ENCODE measurements at regions not wholly inside any gene's neighbourhood (a gene's known extent, or its start where the extent isn't known, plus 50 kb on each side); places are given as distances from the start of the nearest gene placed in this dataset.

DNA sequence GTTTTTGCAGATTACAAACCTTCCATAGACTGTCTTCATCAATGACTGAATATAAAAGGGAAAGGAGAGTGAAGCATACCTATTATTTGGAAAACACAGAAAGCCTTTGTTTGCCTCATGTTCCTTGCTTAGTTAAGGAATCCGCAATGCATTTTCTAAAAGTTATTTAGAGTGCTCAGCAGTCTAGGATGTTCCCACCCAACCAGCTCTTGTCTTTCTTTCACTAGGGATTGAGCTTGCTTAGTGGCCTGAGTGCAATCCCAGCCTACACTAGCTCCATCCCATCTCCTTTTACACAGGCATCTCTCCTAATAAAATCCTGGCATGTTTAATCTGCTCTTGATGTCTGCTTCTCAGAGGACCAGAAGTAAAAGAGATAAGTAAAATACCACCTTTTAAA lies 850.5 kb upstream of the GJE1 start:
- H3K4me1 Mint-ChIP-seq (ENCODE audit: low read depth, unreplicated experiment) = no peaks in the 10 kb centered on the region
- TF ChIP-seq CTCF (IDR thresholded peaks at IDR 0.05; ENCODE audit: partially characterized antibody, unreplicated experiment) = no peak
- H3K9me3 Mint-ChIP-seq (ENCODE audit: unreplicated experiment) = no peaks in the 10 kb centered on the region
- peaks cover under 1% of the 10 kb centered on the region for H3K36me3 Mint-ChIP-seq (ENCODE audit: unreplicated experiment)
- H3K27ac Mint-ChIP-seq (ENCODE audit: unreplicated experiment) = no peak overlapping the region
- no peak for DNase-seq
- peaks cover 1% of the 10 kb centered on the region for H3K27me3 Mint-ChIP-seq (ENCODE audit: unreplicated experiment)
- H3K4me3 Mint-ChIP-seq (ENCODE audit: unreplicated experiment) = no peak overlapping the region

DNA sequence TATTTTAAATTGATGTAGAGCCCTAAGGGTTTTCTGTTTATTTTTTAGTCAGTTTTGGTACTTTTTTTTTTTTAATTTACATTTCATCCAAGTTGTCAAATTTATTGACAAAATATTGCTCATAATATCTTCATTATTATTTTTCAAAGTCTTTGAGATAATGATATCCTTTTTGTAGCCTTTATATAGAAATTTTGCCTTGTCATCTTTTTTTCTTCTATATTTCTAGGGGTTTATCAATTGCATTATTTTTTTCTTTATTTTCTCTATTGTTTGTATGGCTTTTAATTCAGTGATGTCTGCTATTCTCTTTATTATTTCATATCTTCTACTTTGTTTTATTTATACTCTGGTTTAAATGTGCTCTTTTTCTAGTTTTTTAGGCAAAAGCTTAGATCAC lies 863.0 kb upstream of the GJE1 start:
- peaks cover 2% of the 10 kb centered on the region for H3K4me1 Mint-ChIP-seq (ENCODE audit: low read depth, unreplicated experiment)
- no peak overlapping the region for H3K27ac Mint-ChIP-seq (ENCODE audit: unreplicated experiment)
- no peaks in the 10 kb centered on the region for H3K27me3 Mint-ChIP-seq (ENCODE audit: unreplicated experiment)
- no peaks in the 10 kb centered on the region for H3K9me3 Mint-ChIP-seq (ENCODE audit: unreplicated experiment)
- no peak for DNase-seq
- H3K36me3 Mint-ChIP-seq (ENCODE audit: unreplicated experiment) = no peaks in the 10 kb centered on the region
- no peak overlapping the region for H3K4me3 Mint-ChIP-seq (ENCODE audit: unreplicated experiment)
- TF ChIP-seq CTCF (IDR thresholded peaks at IDR 0.05; ENCODE audit: partially characterized antibody, unreplicated experiment) = no peak

DNA sequence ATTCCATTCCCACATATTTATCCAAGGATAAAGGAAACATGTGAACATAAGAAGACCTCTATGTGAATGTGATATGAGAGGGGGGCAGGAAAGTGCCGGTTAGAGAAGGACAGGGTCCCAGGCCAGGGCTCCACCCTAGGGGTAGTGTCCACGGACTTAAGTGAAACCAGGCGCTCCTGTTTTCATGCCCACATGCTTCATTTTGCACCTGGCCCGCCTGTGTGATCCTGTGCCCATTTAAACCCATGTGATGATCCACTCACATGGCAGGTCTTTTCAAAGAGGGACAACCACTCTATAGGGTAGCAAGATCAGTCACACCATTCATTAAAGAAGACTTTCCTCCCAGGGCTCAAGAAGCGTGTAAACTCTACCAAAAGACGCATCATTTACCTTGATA lies 865.3 kb upstream of the GJE1 start:
- Mint-ChIP-seq H3K4me3 (ENCODE audit: unreplicated experiment) (no peak overlapping the region), H3K4me1 (ENCODE audit: low read depth, unreplicated experiment) (peaks cover 2% of the 10 kb centered on the region), H3K27me3 (ENCODE audit: unreplicated experiment) (no peaks in the 10 kb centered on the region), H3K36me3 (ENCODE audit: unreplicated experiment) (no peaks in the 10 kb centered on the region), H3K9me3 (ENCODE audit: unreplicated experiment) (no peaks in the 10 kb centered on the region), H3K27ac (ENCODE audit: unreplicated experiment) (no peak overlapping the region)
- DNase-seq = no peak
- TF ChIP-seq CTCF (IDR thresholded peaks at IDR 0.05; ENCODE audit: partially characterized antibody, unreplicated experiment) = no peak

GRCh38 chr6:141265756-141266623 lies 866.7 kb upstream of the GJE1 start:
- no peaks in the 10 kb centered on the region for H3K27me3 Mint-ChIP-seq (ENCODE audit: unreplicated experiment)
- peaks cover 2% of the 10 kb centered on the region for H3K4me1 Mint-ChIP-seq (ENCODE audit: low read depth, unreplicated experiment)
- no peaks in the 10 kb centered on the region for H3K9me3 Mint-ChIP-seq (ENCODE audit: unreplicated experiment)
- H3K27ac Mint-ChIP-seq (ENCODE audit: unreplicated experiment) = no peak overlapping the region
- TF ChIP-seq CTCF (IDR thresholded peaks at IDR 0.05; ENCODE audit: partially characterized antibody, unreplicated experiment) = no peak
- no peak for DNase-seq
- no peaks in the 10 kb centered on the region for H3K36me3 Mint-ChIP-seq (ENCODE audit: unreplicated experiment)
- no peak overlapping the region for H3K4me3 Mint-ChIP-seq (ENCODE audit: unreplicated experiment)

DNA sequence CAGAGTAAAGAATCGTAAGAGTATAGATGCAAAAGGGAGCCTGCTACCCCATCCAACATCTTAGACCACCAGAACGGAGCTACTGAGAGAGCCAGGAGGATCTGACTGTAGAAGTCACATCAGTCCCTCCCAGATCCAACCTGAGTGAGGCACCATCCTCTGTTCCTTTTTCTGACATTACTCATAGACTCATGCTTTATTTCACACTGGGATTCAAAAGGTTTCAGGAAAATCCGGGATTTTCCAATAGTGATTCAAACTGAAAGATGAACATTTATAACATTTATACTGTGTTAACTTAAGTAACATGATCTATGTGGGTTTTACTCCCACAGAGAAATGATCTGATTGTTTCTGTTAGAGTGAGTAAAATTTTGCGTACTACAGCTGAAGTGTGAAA lies 868.6 kb upstream of the GJE1 start:
- Mint-ChIP-seq H3K4me1 (ENCODE audit: low read depth, unreplicated experiment) (peaks cover 2% of the 10 kb centered on the region), H3K4me3 (ENCODE audit: unreplicated experiment) (no peak overlapping the region), H3K9me3 (ENCODE audit: unreplicated experiment) (no peaks in the 10 kb centered on the region), H3K27ac (ENCODE audit: unreplicated experiment) (no peak overlapping the region), H3K27me3 (ENCODE audit: unreplicated experiment) (peaks cover 3% of the 10 kb centered on the region), H3K36me3 (ENCODE audit: unreplicated experiment) (no peaks in the 10 kb centered on the region)
- DNase-seq = no peak
- no peak for TF ChIP-seq CTCF (IDR thresholded peaks at IDR 0.05; ENCODE audit: partially characterized antibody, unreplicated experiment)

All from glutamatergic neuron (in vitro differentiated cells).